ENCODE measurements at regions not wholly inside any gene's neighbourhood (a gene's known extent, or its start where the extent isn't known, plus 50 kb on each side); places are given as distances from the start of the nearest gene placed in this dataset.
"Not testable (repeated sequence)": the region's sequence is repeated elsewhere in the genome, so short reads cannot be mapped to it uniquely, and the experiment has no call there.

GRCh38 chrX:43375136-43375535 is 281.0 kb upstream of the MAOA start:
- DNase-seq (ENCODE audit: low read depth), result no peak

DNA sequence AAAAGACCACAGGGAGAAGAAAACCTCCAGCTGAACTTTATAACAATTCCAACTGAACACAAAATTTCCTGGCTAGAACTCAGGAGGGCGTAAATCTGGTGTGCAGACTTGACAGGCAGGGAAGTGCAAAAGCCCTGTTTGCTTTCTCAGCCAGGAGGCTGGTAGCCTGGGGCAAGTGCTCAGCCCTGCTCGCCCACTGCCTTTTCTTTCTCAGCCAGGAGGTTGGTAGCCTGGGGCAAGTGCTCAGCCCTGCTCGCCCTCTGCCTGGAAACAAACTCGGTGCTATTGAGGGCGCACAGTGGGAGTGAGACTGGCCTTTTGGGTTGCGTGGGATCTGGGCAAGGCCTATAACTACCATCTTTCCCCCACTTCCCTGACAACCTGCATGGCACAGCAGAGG is 275.4 kb upstream of the MAOA start:
- DNase-seq (ENCODE audit: low read depth), result no peak

GRCh38 chrX:43386875-43387274 is 269.2 kb upstream of the MAOA start:
- no peak for DNase-seq (ENCODE audit: low read depth)

- no peak for DNase-seq (ENCODE audit: low read depth)
Observed at GRCh38 chrX:43405191-43405590, 250.9 kb upstream of the MAOA start.

DNA sequence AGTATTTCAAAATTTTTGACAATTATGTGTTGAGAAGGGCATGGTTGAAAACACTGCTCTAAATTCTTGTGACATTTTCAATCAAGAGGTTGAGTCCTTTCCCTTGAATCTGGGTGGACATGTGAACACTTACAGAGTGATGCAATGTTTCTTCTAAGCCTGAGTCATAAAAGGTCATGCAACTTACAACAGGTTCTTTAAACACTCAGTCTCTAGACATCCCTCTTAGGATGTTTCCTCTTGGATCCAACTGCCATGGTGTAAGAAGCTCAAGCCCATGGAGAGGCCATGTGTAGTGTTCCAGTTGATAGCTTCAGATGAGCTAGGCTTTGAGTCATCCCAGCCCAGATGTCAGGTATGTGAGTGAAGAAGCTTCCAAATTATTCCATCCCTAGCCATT is 232.2 kb upstream of the MAOA start:
- DNase-seq (ENCODE audit: low read depth), result no peak

GRCh38 chrX:43436517-43436916 is 219.6 kb upstream of the MAOA start:
- DNase-seq (ENCODE audit: low read depth), result no peak

DNA sequence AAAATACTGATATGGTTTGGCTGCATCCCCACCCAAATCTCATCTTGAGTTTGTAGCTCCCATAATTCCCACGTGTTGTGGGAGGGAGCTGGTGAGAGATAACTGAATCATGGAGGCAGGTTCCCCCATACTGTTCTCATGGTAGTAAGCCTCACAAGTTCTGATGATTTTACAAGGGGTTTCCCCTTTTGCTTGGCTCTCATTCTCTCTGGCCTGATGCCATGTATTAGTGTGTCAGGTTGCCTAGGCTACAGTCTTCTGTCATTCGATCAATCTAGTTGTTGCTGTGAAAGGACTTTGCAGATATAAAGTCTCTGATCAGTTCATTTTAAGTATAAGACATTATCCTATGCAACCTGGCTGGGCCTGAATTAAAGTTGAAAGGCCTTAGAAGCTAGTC is 209.3 kb upstream of the MAOA start:
- DNase-seq (ENCODE audit: low read depth), result no peak

GRCh38 chrX:43448688-43449087 is 207.4 kb upstream of the MAOA start:
- no peak for DNase-seq (ENCODE audit: low read depth)

DNA sequence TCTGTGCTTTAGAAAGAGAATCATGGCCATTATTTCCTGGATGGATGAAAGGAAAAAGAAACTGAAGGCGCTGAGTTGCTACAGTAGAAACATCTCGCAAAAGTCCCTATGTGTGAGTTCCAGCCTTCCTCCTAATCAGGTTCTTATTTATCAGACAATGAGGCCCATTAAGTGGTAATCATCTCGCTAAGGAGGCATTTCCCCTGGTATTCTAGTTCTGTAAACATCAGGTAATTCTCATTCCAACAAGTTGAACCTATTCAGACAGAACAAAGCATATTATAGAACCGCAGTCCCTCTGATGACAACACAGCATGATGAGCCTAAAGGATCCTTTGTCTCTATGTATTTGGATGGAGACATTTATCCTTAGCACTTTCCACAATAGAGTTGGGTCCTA is 205.7 kb upstream of the MAOA start:
- no peak for DNase-seq (ENCODE audit: low read depth)

DNA sequence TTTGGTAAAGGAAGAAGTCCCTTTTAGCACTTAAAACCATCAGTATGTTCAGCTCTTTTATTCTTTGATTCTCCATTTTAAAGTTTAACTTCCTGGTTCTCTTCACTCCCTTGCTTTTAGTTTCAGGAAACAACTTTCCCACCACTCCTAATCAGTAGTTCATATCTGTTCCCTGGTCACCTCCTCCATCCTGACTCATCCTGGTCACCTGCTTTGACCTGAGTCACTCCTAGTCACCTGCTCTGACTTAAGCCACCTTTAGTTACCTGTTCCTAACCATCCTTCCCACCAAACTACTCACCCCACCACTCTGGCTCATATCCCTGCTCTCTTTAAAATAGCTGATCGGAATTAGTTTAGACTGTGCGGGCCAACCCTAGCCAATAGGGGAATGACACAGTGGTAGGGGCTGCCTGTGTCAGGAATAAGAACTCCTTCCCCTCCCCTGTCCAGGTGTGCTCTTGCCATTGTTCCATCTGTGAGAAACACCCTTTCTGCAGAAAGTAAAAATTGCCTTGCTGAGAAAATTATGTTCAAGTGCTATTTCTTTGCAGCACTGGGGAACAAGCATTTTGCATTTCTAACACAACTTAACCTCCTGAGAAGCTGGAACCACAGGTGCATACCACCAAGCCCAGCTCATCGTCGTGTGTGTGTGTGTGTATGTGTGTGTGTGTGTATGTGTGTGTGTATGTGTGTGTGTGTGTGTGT is 204.0 kb upstream of the MAOA start:
- DNase-seq (ENCODE audit: low read depth), result not testable (repeated sequence)

GRCh38 chrX:43456063-43456462 is 200.0 kb upstream of the MAOA start:
- no peak for DNase-seq (ENCODE audit: low read depth)

- no peak for DNase-seq (ENCODE audit: low read depth)
Observed at GRCh38 chrX:43456906-43457305, 199.2 kb upstream of the MAOA start.

DNA sequence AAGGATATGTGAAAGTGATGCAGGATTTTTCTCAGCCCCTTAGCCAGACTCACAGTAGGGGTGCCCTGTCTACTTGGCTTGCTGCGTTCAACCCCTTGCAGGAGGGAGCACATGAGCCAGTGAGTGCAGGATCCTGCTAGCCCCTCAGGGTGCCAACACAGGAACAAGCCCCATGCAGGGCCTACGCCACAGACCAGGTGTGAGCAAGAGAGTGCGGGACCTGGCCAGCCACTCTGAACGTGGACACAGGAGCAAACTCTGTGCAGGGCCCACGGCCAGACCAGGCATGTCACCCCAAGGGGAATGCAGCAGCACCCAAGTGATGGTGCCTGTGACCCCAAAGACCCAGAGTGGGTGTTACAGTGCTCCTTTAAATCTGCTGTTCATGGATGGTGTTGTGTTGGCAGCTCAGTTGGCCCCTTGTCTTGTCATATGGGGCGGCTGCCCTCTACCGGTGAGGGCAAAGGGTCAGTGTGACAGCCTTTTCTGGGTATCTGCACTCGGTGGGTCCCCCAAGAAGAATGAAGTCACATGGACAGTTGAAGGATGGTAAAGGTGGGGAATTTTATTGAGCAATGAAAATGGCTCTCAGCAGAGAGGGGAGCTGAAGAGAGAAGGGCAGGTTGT is 188.4 kb upstream of the MAOA start:
- no peak for DNase-seq (ENCODE audit: low read depth)

- DNase-seq (ENCODE audit: low read depth), result no peak
Observed at GRCh38 chrX:43469391-43470054, 186.6 kb upstream of the MAOA start.

DNA sequence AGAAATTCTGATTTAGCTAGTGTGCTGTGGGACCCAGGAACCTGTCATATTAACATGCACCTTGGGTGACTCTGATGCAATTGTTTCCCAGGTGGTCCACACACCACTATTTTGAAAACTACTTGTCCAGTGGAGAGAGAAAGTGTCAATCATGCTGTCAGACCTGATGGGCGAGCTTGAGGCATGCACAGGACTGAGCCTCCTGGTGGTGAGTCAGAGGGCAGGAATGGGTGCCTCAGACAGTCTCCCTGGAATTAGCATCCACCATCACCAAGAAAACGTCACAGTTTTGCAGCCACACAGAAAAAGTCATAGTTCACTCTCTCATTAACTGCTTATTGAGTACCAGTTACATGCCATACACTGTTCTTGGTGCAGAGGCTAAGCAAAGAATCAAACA is 181.8 kb upstream of the MAOA start:
- no peak for DNase-seq (ENCODE audit: low read depth)

GRCh38 chrX:43479070-43479469 is 177.0 kb upstream of the MAOA start:
- DNase-seq (ENCODE audit: low read depth), result no peak

- DNase-seq (ENCODE audit: low read depth), result no peak
Observed at GRCh38 chrX:43479850-43480249, 176.2 kb upstream of the MAOA start.

DNA sequence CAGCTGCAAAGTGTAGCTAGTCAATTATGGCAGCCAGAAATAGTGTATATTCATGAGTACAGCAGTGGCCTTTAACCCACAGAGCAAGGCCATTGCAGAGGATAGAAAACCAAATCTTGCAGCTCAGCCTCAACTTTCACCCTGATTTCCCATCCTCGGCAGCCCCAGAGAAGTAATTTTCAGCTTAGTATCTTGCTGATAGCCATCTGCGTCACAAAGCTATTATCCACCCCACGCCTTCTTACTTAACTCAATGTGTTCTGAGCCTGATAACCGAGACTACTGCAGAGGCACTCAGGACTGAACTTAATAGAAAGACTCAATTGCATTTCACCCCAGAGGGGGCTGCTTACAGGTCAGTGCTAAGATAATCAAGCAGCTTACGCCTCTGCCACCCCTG is 174.5 kb upstream of the MAOA start:
- no peak for DNase-seq (ENCODE audit: low read depth)

DNA sequence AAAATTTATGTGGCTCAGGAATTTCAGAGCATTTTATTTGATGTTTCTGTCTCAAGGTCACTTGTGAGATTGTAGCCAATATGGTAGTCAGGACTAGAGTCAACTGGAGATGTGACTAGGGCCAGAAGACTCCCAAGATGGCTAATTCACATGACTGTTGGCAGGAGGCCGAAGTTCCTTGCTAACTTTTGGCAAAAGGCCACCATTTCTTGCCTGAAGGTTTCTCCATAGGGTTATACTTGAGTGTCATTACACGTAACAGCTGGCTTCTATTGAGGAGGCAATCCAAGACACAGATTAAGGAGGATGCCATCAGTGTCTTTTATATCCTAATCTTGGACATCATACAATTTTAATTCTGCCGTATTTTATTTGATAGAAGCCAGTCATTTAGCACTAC is 162.3 kb upstream of the MAOA start:
- no peak for DNase-seq (ENCODE audit: low read depth)

DNA sequence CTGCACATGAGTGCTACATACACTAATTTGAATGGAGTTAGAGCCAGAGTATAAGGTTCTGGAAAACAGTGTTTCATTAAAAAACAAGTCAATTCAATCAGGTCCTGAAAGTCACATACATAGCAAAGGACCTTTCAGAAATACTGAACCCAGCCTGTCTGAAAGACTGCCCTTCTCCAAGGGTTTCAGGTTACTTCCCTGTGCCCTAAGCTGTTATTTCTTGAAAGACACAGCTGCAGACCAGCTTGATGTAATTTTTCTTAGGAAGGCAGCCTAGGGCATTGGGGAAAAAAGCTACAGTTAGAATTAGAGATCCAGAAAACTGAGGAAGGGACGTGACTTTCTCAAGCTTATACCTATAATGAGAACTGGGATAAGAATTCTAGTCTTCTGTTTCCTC is 155.9 kb upstream of the MAOA start:
- no peak for DNase-seq (ENCODE audit: low read depth)

DNA sequence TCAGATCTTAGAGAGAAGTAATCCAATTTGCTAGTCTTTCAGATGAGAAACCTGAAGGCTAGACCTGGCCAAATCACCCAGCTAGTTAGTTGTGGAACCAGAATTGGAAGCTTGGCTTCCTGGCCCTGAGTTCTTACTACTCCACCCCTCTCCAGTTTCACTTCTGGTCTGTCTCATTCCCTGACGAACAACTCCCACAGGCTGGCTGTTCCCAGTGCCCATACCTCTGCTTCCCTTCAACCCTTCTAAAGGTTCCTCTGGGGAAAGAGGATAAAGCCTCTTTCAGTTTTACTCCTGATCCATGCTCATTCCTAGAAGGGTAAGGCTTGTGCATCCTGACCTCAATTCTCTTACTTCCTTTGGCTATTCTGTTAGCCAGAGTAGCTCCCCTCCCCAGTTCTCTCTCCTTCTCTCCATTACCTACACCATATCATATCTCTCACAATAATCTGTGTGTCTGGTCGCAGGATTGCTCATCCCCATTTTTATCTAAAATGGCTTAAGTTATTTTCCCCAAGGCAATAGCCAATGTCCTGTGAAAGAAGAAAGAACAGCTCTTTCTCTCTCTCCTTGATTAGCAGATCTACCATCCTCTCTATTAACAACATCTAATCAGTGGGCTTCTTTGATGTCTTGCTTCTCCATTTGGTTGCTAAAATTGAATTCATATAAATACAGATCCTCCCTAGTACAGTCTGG is 155.0 kb upstream of the MAOA start:
- DNase-seq (ENCODE audit: low read depth), result no peak

DNA sequence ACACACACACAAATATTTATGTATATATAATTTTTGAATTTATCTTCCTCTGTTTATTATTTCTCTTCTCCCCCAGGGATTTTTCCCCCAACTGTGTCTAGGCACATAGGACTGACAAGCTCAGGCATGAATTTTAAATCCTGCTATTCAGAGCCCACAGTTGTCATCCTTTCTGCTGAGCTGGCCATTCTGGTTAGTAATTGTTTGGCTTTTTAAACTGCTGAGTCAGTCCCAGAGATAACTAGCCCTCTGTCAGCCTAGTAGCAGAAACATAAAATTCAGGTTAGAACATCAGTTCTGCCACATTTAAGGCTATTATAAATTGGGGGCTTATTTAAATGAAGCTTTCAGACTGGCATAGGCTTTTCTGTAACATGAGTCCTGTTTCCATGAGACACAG is 151.7 kb upstream of the MAOA start:
- DNase-seq (ENCODE audit: low read depth), result no peak

DNA sequence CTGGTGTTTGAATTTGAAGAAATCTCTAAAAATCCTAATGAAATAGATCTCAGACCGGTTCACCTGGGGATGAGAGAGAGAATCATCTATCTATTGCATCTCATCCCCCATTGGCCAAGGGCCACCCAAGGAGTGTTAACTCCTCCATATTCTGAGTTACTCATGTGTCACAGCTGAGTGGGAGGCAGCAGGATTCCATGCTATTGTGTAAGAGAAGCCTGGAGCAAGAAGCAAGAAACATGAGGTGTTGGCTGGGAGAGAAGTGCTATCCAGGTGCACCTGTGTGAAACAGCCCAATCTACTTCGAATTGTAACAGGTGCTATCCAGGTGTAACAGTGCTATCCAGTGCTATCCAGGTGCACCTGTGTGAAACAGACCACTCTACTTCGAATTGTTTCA is 150.3 kb upstream of the MAOA start:
- DNase-seq (ENCODE audit: low read depth), result no peak
